HUES6 (cell line): ENCODE measurements at regions not wholly inside any gene's neighbourhood (a gene's known extent, or its start where the extent isn't known, plus 50 kb on each side); places are given as distances from the start of the nearest gene placed in this dataset.
A peak's percentile ranks its signal among the peaks of the same experiment; 100 is the strongest.

Source experiments
- H3K27ac ChIP-seq: 2 replicates; pipeline ENCODE4 v1.7.0; 2013; ENCODE audit warnings: low read depth, mild to moderate bottlenecking, low read length, inconsistent platforms
- H3K27me3 ChIP-seq: 2 replicates; pipeline ENCODE4 v1.6.1; 2013; ENCODE audit warnings: low read length; ENCODE audit not compliant: control insufficient read depth, insufficient read depth
- H3K36me3 ChIP-seq: 2 replicates; pipeline ENCODE4 v1.6.1; 2013; ENCODE audit warnings: low read length; ENCODE audit not compliant: control insufficient read depth, insufficient read depth
- H3K4me1 ChIP-seq: 2 replicates; pipeline ENCODE4 v1.6.1; 2013; ENCODE audit warnings: low read length; ENCODE audit not compliant: control insufficient read depth, insufficient read depth
- H3K4me3 ChIP-seq: 2 replicates; pipeline ENCODE4 v1.5.1; 2013; ENCODE audit warnings: low read depth, low read length
- H3K9ac ChIP-seq: one replicate; pipeline ENCODE4 v1.6.1; 2013; ENCODE audit warnings: mild to moderate bottlenecking, low read length
- H3K9me3 ChIP-seq: 2 replicates; pipeline ENCODE4 v1.6.1; 2013; ENCODE audit warnings: low read depth, low read length; ENCODE audit not compliant: control insufficient read depth, insufficient read depth

DNA sequence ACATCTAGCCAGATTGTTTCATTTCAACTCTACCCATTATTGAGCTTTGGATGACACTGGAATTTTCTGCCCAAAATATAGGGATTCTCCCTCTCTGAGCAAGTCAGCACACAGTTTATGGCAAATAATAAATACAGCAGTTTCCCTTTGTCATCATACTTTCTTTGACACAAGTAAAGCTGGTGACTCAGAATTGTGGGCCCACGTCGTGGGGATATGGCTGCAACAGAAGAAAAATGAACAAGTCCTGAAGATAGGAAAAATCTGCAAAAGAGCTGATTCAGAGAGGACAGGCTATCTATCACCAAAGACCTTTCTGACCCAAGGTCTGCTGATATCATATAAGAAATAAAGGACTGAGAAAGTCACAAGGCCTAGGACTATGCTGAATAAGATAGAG is 236.3 kb upstream of the ZC3H12C start:
- Histone ChIP-seq H3K4me1 (0 out of 2 replicates have a peak, but pooled peaks cover 3% of the 10 kb centered on the region), H3K27me3 (no peaks in the 10 kb centered on the region), H3K9me3 (no peaks in the 10 kb centered on the region), H3K36me3 (no peaks in the 10 kb centered on the region), H3K4me3 (no peak overlapping the region), H3K9ac (no peak overlapping the region), H3K27ac (no peak overlapping the region)

DNA sequence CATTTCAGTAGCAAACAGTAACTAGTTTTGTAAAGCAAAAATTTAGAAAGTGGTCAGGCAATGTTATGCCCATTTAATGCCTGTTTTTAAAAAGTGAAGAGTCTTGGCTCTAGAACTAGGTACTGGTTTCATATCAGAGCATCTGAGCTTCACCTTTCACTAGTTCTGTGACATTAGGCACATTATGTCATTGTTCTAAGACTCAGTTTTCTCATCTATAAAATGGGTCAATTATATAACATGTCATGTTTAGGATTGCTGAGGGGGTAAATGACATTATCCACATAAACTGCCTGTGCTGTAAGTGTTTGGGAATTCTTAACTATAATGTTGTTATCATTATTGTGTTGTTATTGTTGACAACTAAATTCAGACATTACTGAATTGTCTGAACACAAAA is 235.6 kb upstream of the ZC3H12C start:
- Histone ChIP-seq H3K27ac (no peak overlapping the region), H3K36me3 (no peaks in the 10 kb centered on the region), H3K9ac (no peak overlapping the region), H3K4me3 (no peak overlapping the region), H3K9me3 (no peaks in the 10 kb centered on the region), H3K27me3 (no peaks in the 10 kb centered on the region), H3K4me1 (peaks cover 3% of the 10 kb centered on the region; the same call in 1 of the 2 replicates)

DNA sequence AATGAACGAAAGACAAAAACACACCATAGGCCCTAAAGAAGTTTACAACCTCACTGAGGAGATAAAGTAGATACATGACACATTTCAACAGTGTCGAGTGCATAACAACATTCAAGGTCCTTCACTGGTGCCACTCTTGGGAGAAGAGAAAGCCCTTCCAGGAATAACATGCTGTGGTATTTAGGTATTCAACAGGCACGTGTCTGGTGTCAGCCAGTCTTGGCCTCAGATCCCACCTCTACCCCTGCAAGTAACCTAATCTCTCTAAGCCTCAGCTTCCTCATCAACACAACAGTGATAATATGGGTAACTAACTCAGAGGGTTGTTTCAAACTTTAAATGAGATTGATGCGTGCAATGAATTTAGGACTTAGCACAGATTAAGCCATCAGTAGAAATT is 235.0 kb upstream of the ZC3H12C start:
- no peak overlapping the region for H3K9ac ChIP-seq
- no peaks in the 10 kb centered on the region for H3K9me3 ChIP-seq
- no peaks in the 10 kb centered on the region for H3K36me3 ChIP-seq
- H3K27ac ChIP-seq = no peak overlapping the region
- no peak overlapping the region for H3K4me3 ChIP-seq
- peaks cover 3% of the 10 kb centered on the region; the same call in 1 of the 2 replicates for H3K4me1 ChIP-seq
- no peaks in the 10 kb centered on the region for H3K27me3 ChIP-seq

DNA sequence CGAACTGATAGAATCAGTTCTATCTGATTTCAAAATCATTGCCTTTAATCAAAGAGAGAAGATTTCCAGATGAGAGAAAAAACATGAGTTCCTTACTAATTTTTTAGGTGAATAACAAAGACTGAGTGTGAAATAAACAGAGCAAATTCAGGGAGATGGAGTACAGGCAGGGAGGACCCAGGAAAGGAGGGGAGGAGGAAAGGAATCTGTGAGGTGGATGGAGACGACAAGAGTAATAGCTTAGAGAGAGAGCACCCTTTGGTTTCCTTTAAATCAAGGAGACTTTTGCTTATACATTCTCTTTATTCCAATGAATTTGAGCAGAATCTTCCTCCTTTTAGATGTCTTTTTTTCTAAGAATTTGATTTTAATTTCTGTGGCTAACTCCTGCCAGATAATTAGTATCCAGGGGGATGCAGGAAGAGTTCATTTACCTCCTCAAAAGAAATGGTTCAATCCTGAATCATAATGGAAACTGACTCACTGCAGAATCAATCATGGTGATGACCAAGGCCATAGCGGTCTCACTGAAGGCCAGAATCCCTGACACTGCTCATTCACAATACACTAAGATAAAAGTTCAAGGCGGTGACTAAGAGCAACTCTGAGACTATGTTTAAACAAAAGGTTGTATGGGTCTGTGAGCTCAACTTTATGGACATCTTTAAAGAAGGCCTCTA is 234.0 kb upstream of the ZC3H12C start:
- H3K27me3 ChIP-seq = no peaks in the 10 kb centered on the region
- no peaks in the 10 kb centered on the region for H3K9me3 ChIP-seq
- H3K27ac ChIP-seq = no peak overlapping the region
- H3K4me1 ChIP-seq = peaks cover 11% of the 10 kb centered on the region; the same call in 1 of the 2 replicates
- no peak overlapping the region for H3K9ac ChIP-seq
- no peaks in the 10 kb centered on the region for H3K36me3 ChIP-seq
- no peak overlapping the region for H3K4me3 ChIP-seq

DNA sequence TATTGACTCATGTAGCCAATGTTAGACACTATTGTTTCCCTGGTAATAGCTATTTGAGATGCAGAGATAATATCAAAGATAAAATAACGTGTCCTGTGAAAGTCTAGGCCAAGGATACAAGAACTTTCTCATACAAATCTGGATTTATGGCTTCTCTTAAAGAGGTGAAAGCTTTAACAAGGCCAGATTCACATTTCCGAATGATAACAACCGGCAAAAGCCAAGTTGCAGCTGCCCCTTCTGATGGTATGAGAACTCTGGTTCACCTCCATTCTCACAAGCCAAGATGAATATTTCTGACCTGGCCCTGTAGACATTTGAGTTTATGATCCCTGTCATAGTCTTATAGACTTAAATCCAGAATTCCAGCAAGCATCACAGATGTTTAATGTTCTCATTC is 230.4 kb upstream of the ZC3H12C start:
- H3K27ac ChIP-seq = peak overlapping the region; percentile 85; the same call in 1 of the 2 replicates
- H3K9me3 ChIP-seq = no peaks in the 10 kb centered on the region
- H3K9ac ChIP-seq = no peak overlapping the region
- no peaks in the 10 kb centered on the region for H3K27me3 ChIP-seq
- no peak overlapping the region for H3K4me3 ChIP-seq
- no peaks in the 10 kb centered on the region for H3K36me3 ChIP-seq
- peaks cover 27% of the 10 kb centered on the region for H3K4me1 ChIP-seq

DNA sequence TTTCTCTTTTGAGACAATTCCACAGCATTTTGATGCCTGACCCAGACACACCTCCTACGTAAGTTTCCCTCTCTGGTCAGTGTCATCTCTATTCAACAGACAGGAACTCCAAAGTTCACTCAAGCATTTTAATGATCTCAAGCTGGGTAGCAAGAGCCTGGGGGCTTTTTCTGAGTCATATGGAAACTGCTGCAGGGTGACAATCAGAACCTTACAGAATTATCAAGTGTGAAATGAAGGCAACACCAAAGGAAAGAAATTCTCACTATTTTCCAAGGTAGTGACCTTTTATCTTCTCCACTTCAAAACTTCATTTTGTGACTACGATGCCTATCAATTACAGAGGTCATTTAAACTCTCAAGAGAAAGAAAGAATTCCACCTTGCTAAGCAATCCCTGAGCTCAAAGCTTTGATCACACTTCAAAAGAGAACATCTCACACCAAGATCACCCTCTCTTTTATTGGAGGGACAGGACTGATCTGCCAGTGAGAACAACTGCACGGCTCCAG is 229.0 kb upstream of the ZC3H12C start:
- Histone ChIP-seq H3K9me3 (no peaks in the 10 kb centered on the region), H3K27me3 (no peaks in the 10 kb centered on the region), H3K9ac (peak overlapping the region; percentile 46), H3K36me3 (no peaks in the 10 kb centered on the region), H3K27ac (peak overlapping the region; percentile 85; the same call in 1 of the 2 replicates), H3K4me3 (no peak overlapping the region), H3K4me1 (peaks cover 27% of the 10 kb centered on the region)

DNA sequence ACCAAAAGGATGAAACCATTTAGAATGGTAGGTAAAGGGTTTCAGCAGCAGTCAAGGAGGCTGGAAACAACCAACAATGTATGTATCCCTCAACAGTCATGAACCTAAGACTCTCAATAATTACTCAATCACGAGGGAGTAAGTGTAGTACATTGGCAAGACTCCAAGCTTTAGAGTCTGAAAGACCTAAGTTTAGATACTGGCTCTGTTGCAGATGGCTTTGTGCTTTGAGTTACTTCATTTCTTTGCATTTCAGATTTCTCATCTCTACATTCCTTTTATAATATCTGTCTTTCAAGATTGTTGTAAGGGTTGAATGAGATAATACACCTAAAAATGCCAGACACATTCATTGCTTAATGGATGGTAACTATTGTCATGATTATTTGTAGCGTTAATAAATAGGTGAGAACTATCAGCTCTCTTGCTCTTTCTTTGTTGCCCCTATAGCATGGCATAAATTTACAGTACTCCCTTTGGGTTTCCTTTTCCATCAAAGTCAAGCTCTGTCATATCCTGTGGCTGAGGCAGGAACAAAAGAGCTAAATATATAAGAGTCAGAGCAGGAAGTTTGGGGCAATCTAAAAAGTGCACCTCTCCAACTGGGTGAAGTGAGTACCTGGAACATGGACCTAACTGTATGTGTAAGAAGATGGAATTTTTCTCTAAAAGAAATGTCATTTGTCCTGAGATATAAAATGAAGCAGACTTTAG is 228.2 kb upstream of the ZC3H12C start:
- Histone ChIP-seq H3K27me3 (no peaks in the 10 kb centered on the region), H3K9me3 (no peaks in the 10 kb centered on the region), H3K9ac (peak overlapping the region; percentile 46), H3K27ac (peak overlapping the region; percentile 52; the same call in 1 of the 2 replicates), H3K4me1 (peaks cover 25% of the 10 kb centered on the region), H3K36me3 (no peaks in the 10 kb centered on the region), H3K4me3 (no peak overlapping the region)

DNA sequence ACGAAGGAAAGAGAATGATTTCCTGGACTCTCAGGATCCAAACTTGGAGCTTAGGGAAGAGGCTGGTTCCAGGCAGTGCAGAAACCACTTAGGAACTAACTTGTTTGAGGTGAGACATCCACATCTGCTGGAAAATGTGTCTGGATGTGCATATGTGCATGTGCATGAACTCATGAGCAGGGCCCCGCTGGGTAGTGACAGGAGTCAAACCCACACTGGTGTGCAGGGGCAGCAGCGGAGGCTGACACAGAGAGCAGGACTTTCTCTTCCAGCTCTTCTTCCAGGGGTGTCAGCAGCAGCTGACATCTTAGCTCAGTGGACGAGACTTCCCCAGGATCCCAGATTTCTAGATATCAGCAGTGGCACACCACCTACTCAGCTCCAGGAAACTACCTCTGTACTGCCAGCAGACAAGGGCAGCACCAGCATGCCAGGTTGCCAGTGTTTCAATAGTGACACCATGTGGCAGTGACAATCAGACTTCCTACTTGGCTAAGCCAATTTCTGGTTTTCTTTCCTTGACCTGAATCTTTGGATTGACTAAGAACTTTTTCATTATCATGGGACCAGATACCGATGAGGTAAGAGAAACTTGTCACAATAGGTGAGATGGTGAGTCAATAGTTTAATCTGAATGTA is 227.5 kb upstream of the ZC3H12C start:
- Histone ChIP-seq H3K27ac (peak overlapping the region; percentile 52; the same call in 1 of the 2 replicates), H3K36me3 (no peaks in the 10 kb centered on the region), H3K9me3 (no peaks in the 10 kb centered on the region), H3K9ac (peak overlapping the region; percentile 46), H3K27me3 (no peaks in the 10 kb centered on the region), H3K4me1 (peaks cover 25% of the 10 kb centered on the region), H3K4me3 (no peak overlapping the region)

DNA sequence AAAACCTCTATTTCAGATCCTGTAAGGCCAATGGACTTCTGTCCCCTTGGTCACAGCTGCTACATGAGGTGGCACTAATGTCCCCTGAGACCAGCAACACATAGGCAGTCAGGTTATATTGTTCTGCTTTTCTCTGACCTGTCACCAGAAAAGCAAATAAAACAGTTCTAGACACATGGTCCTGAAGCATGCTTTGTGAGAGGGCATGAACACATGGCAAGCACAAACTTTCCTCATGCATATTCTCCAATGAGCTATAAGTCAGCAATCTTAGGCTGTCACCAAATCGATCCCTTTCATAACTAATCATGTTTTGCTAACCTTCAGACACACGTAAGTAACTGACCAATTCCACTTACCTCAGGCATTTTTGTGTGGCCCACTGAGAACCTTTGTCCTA is 225.4 kb upstream of the ZC3H12C start:
- H3K4me3 ChIP-seq = no peak overlapping the region
- peaks cover 25% of the 10 kb centered on the region for H3K4me1 ChIP-seq
- H3K9ac ChIP-seq = no peak overlapping the region
- H3K27me3 ChIP-seq = no peaks in the 10 kb centered on the region
- no peaks in the 10 kb centered on the region for H3K36me3 ChIP-seq
- H3K9me3 ChIP-seq = no peaks in the 10 kb centered on the region; the same call in 1 of the 2 replicates
- no peak overlapping the region for H3K27ac ChIP-seq

DNA sequence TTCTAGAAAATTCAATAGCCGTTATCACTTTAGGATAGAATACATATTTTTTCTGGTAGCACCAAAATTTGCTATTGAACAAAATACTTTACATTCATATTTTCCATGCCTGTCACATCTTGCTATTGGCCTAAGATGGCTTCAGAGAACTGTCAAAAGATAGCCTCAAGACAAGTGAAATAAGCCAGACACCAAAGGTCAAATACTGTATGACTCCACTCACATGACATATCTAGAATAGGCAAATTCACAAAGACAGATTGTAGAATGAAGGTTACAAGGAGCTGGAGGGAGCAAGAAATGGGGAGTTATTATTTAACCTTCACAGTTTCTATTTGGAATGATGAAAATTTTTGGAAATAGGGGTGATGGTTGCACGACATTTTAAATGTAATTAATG is 223.7 kb upstream of the ZC3H12C start:
- H3K27me3 ChIP-seq = no peaks in the 10 kb centered on the region
- no peak overlapping the region for H3K4me3 ChIP-seq
- H3K9me3 ChIP-seq = no peaks in the 10 kb centered on the region; the same call in 1 of the 2 replicates
- H3K27ac ChIP-seq = no peak overlapping the region
- no peak overlapping the region for H3K9ac ChIP-seq
- H3K36me3 ChIP-seq = no peaks in the 10 kb centered on the region
- H3K4me1 ChIP-seq = peaks cover 13% of the 10 kb centered on the region

DNA sequence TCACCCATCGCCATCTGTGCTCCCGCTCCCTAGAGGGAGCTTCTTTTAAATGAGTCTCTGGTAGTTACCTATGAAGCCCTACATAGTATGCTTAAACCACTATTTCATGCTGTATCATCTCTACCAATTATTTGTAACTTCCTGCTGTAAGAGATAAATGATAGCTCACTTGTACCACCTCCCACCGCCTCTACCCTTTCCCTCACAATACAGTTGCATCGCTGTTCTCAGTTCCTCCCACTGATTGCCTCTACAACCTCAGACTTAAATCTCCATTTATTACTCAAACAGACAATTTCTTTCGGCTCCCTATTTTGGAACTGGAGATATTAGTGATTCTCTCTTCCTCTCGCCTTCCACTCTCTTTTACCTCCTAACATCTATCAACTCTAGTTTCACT is 222.9 kb upstream of the ZC3H12C start:
- Histone ChIP-seq H3K4me3 (no peak overlapping the region), H3K4me1 (peaks cover 6% of the 10 kb centered on the region), H3K27me3 (no peaks in the 10 kb centered on the region), H3K36me3 (no peaks in the 10 kb centered on the region), H3K27ac (no peak overlapping the region), H3K9ac (no peak overlapping the region), H3K9me3 (no peaks in the 10 kb centered on the region; the same call in 1 of the 2 replicates)
